HepG2 (cell line): ENCODE measurements at regions not wholly inside any gene's neighbourhood (a gene's known extent, or its start where the extent isn't known, plus 50 kb on each side); places are given as distances from the start of the nearest gene placed in this dataset.
"Not testable (repeated sequence)": the region's sequence is repeated elsewhere in the genome, so short reads cannot be mapped to it uniquely, and the experiment has no call there.

ENCODE experiments used
- ATAC-seq: fragments of 200-7000 bp; cut with Tn5 transposase; 3 replicates; pipeline ENCODE4 v1.9.1; 2020; ENCODE audit warnings: mild to moderate bottlenecking, moderate library complexity
- BruUV-seq: library from RNA; stranded (reverse); fragments of 400-500 nt; replicated peaks from 2 replicates; lab custom pipeline; 2021; lab: Mats Ljungman, UMichigan
- CTCF ChIA-PET: fragments of 300-600 bp; formaldehyde crosslinking; extraction: SDS; loops from one replicate; lab custom pipeline; 2021; ENCODE audit warnings: low total read pairs, inconsistent platforms, low intra/inter-chr PET ratio; lab: Yijun Ruan, JAX
- POLR2A ChIA-PET: fragments of 350-600 bp; sonication (Branson Sonifier 250); formaldehyde crosslinking; loops from one replicate; lab custom pipeline; 2020; ENCODE audit warnings: antibody characterized with exemption, inconsistent platforms; lab: Yijun Ruan, JAX
- DNase-seq: peaks from one replicate; pipeline ENCODE4 v3.0.0-alpha.2; 2015; ENCODE audit warnings: low spot score
- FAIRE-seq: peaks from 3 replicates; lab custom pipeline; 2011; peaks lifted over from hg19 to GRCh38; lab: Jason Lieb, UNC
- H2AFZ ChIP-seq: one replicate; pipeline ENCODE4 v1.6.1; 2011; ENCODE audit warnings: low read length, inconsistent platforms
- H3K27ac ChIP-seq: fragments of 300-600 bp; 3 replicates; pipeline ENCODE4 v1.8.0; 2011; ENCODE audit warnings: mixed run types, mild to moderate bottlenecking, mixed read lengths, low read length, inconsistent platforms; ENCODE audit not compliant: insufficient read depth; ENCODE audit errors: extremely low read length
- H3K27me3 ChIP-seq, 2 experiments: fragments of 200-600 bp in 1 of 2; 2 replicates in 1 of 2; 3 replicates in 1 of 2; pipeline versions ENCODE4 v1.6.0 to v1.8.0; 2011; ENCODE audit warnings: low read length in 2 of 2, mild to moderate bottlenecking in 2 of 2, moderate library complexity in 2 of 2, inconsistent platforms in 1 of 2; ENCODE audit not compliant: insufficient read depth in 2 of 2, control insufficient read depth in 1 of 2
- H3K36me3 ChIP-seq, 2 experiments: fragments of 200-600 bp in 1 of 2; replicated peaks in 1 of 2; 2 replicates in 1 of 2; 3 replicates in 1 of 2; pipeline versions ENCODE4 v1.5.1 to v1.8.0; 2011; ENCODE audit warnings: low read length in 2 of 2, inconsistent platforms in 1 of 2; ENCODE audit not compliant: insufficient read depth in 2 of 2, control insufficient read depth in 1 of 2
- H3K4me1 ChIP-seq: 2 replicates; pipeline ENCODE4 v1.5.1; 2012; ENCODE audit warnings: low read length, inconsistent platforms; ENCODE audit not compliant: insufficient read depth
- H3K4me2 ChIP-seq: 2 replicates; pipeline ENCODE4 v1.6.0; 2011; ENCODE audit warnings: low read depth, low read length, inconsistent platforms
- H3K4me3 ChIP-seq, 3 experiments: fragments of 200-600 bp in 1 of 3; sonication (generic), shearing (Covaris generic) in 1 of 3; replicated peaks in 1 of 3; 2 replicates each; pipeline ENCODE4 v1.5.1; 2011 to 2016; ENCODE audit warnings: low read length in 3 of 3, inconsistent platforms in 2 of 3, low read depth in 2 of 3, mild to moderate bottlenecking in 2 of 3, control low read depth in 1 of 3, mixed read lengths in 1 of 3; ENCODE audit not compliant: insufficient read depth in 1 of 3
- H3K79me2 ChIP-seq: one replicate; pipeline ENCODE4 v1.6.1; 2011; ENCODE audit warnings: low read length, inconsistent platforms; ENCODE audit not compliant: insufficient read depth
- H3K9ac ChIP-seq: 2 replicates; pipeline ENCODE4 v1.6.0; 2011; ENCODE audit warnings: mild to moderate bottlenecking, low read depth, low read length, inconsistent platforms; ENCODE audit not compliant: insufficient read depth
- H3K9me3 ChIP-seq: 2 replicates; pipeline ENCODE4 v1.5.1; 2012; ENCODE audit warnings: mild to moderate bottlenecking, low read length
- H4K20me1 ChIP-seq: 2 replicates; pipeline ENCODE4 v1.6.0; 2011; ENCODE audit warnings: inconsistent platforms, mild to moderate bottlenecking, low read length, moderate library complexity; ENCODE audit not compliant: insufficient read depth
- WGBS: methylation state at CpG from one replicate; pipeline ENCODE4 v1.1.6; 2017; ENCODE audit warnings: low lambda C conversion rate; 5-methylcytosine and 5-hydroxymethylcytosine counted together
- in situ Hi-C: cut with HindIII; loops from 2 replicates; pipeline ENCODE4 v1.10.0; 2017; ENCODE audit warnings: low pct_unique_long_range_greater_than_20kb; ENCODE audit not compliant: extremely low pct_ligation_motif_present
- intact Hi-C: fragments of 100-400 bp; cut with micrococcal nuclease; formaldehyde crosslinking; loops from one replicate; pipeline ENCODE4 v1.10.0; 2022; ENCODE audit not compliant: unreplicated experiment

DNA sequence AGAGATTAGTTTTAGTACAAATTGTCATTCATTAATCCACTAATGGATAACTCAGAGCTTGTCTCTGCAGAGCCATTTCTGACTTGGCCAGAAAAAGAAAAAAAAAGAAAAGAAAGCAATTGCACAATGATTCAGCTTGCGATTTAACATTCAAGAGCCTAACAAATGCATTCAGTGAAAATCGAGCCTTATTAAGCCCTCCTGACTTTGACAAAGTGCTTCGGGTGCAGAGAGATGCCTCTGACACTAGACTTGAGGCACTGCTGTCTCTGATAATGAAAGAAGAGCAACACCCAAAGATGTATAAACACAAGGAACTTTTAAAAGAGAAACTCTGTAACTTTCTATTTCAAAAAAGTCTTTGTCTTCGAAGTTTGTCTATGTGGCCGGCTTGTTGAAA, 322.9 kb upstream of the FRG1 start:
- DNase-seq, BruUV-seq, H3K4me3 ChIP-seq, in situ Hi-C loops, H3K36me3 ChIP-seq, intact Hi-C loops, H3K79me2 ChIP-seq, CTCF ChIA-PET, H3K9me3 ChIP-seq, H3K4me1 ChIP-seq, FAIRE-seq, H3K27me3 ChIP-seq, POLR2A ChIA-PET, H4K20me1 ChIP-seq, H3K4me2 ChIP-seq, H2AFZ ChIP-seq, H3K27ac ChIP-seq, ATAC-seq, H3K9ac ChIP-seq: not testable (repeated sequence)
- WGBS = 14% methylated on average over 5 of the region's 5 CpGs

DNA sequence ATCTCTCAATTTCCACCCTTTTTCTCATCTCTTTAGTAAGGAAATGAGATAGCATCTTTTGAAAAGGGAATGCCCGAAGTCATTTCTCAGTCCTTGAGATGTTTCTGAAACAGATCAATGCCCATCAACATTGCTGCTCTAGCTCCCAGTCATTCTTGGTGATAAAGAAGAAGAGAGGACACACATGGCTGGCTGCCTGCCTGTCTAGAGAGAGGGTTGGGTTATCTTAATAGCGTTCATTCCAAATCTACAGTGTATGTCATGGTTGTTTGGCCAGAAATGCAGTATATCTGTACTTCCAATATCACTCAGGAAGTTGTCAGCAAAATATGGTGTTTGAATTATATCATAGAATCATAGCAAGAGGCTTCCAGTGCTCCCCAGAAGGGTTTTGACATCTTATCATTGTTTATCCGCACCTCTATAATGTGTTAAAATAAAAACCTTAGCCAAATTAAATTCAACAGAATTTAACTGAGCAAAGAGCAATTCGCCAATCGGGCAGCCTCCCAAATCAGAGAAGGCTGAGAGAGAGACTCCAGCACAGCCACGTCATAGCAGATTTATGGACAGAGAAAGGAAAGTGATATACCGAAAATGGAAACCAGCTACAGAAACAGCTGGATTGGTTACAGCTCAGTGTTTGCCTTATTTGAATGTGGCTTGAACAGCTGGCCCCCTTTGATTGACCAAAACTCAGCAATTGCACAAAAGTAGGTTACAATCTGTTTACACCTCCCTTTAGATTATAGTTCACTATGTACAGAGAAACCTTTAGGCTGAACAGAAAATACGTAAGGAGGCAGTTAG, 321.0 kb upstream of the FRG1 start:
- POLR2A ChIA-PET, H3K9ac ChIP-seq, intact Hi-C loops, H3K36me3 ChIP-seq, FAIRE-seq, BruUV-seq, H3K27ac ChIP-seq, H3K4me2 ChIP-seq, H2AFZ ChIP-seq, H3K79me2 ChIP-seq, H4K20me1 ChIP-seq, H3K4me3 ChIP-seq, ATAC-seq, H3K9me3 ChIP-seq, in situ Hi-C loops, DNase-seq, CTCF ChIA-PET, H3K4me1 ChIP-seq, H3K27me3 ChIP-seq: not testable (repeated sequence)
- WGBS = 0% methylated on average over 8 of the region's 8 CpGs

DNA sequence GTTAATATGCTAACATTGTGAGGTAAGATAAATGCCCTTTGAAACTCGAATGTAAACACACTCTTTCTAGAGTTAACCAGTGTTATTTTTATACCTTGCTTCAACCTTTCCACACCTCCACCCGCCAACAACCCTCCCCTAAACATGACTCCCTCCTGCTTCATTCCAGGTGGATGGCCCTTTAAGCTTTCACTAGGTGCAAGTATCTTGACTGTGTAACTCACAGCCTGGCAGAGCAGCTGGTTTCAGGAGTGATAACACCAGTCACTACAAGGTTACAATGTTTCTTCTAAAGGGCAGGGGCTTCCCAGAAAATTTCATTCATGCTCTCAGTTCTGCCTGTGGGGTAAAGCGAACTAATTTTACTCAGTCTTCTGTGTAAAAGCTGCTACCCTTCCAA, 318.1 kb upstream of the FRG1 start:
- H4K20me1 ChIP-seq, in situ Hi-C loops, POLR2A ChIA-PET, H3K4me2 ChIP-seq, H3K36me3 ChIP-seq, intact Hi-C loops, H3K27ac ChIP-seq, H3K4me3 ChIP-seq, DNase-seq, H3K79me2 ChIP-seq, FAIRE-seq, H3K9ac ChIP-seq, ATAC-seq, H3K27me3 ChIP-seq, H3K9me3 ChIP-seq, BruUV-seq, H3K4me1 ChIP-seq, H2AFZ ChIP-seq, CTCF ChIA-PET: not testable (repeated sequence)
- WGBS = 3% methylated on average over 3 of the region's 3 CpGs

DNA sequence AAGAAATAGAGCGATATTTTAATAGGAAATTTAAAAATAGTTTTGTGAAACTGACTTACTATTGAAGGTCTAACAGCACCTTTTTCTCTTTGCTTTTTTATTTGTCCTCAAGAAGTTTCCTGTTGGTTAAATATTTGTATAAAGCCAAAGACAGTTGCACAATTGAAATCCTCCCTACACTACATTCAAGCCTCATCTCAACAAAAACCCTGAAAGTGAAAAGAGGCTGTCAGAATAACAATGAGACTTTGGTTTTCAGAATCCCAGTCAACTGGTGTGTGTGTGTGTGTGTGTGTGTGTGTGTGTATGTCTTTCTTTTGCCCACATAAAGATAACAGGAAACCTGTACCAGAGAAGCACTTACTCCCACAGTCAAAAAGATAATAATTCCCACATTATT, 313.6 kb upstream of the FRG1 start:
- H3K4me2 ChIP-seq, CTCF ChIA-PET, ATAC-seq, H3K79me2 ChIP-seq, H3K27me3 ChIP-seq, BruUV-seq, H3K4me3 ChIP-seq, H3K9me3 ChIP-seq, H4K20me1 ChIP-seq, FAIRE-seq, in situ Hi-C loops, intact Hi-C loops, H2AFZ ChIP-seq, POLR2A ChIA-PET, H3K27ac ChIP-seq, H3K4me1 ChIP-seq, H3K36me3 ChIP-seq, H3K9ac ChIP-seq, DNase-seq: not testable (repeated sequence)
- 0% methylated on average over 1 of the region's 1 CpG for WGBS
